Testis (tissue), 2 donors: ENCODE measurements at regions not wholly inside any gene's neighbourhood (a gene's known extent, or its start where the extent isn't known, plus 50 kb on each side); places are given as distances from the start of the nearest gene placed in this dataset.

Source experiments
- POLR2A ChIP-seq: fragments of 450-650 bp; IDR thresholded peaks from one replicate; pipeline ENCODE4 v1.6.1; 2017; ENCODE audit warnings: antibody characterized with exemption, mild to moderate bottlenecking, moderate library complexity
- TF ChIP-seq, protein P1 (sequence below), 3 experiments: fragments of 450-650 bp in 2 of 3; fragments of 200-600 bp in 1 of 3; sonication (generic) in 1 of 3; IDR thresholded peaks; one replicate each; pipeline ENCODE4 v1.5.1; 2016 to 2019; ENCODE audit warnings: antibody characterized with exemption in 3 of 3, mild to moderate bottlenecking in 2 of 3, moderate library complexity in 1 of 3

DNA sequence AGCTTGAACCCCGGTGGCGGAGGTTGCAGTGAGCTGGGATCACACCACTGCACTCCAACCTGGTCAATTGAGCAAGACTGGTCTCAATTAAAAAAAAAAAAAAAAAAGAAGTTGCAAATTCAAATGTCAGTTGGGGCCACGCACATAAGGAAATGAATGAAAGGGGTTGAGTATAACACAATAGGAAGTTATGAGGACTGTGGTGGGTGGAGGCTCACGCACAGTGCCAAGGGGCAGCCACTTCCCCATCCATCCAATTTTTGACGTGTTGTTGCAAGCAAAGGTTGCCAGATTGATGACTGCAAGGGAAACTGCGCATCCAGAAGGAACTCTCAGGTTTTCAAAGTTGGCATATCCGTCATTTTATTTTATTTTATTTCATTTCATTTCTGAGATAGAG, 532.2 kb downstream of the NTRK3 start:
- TF ChIP-seq, protein P1, sequence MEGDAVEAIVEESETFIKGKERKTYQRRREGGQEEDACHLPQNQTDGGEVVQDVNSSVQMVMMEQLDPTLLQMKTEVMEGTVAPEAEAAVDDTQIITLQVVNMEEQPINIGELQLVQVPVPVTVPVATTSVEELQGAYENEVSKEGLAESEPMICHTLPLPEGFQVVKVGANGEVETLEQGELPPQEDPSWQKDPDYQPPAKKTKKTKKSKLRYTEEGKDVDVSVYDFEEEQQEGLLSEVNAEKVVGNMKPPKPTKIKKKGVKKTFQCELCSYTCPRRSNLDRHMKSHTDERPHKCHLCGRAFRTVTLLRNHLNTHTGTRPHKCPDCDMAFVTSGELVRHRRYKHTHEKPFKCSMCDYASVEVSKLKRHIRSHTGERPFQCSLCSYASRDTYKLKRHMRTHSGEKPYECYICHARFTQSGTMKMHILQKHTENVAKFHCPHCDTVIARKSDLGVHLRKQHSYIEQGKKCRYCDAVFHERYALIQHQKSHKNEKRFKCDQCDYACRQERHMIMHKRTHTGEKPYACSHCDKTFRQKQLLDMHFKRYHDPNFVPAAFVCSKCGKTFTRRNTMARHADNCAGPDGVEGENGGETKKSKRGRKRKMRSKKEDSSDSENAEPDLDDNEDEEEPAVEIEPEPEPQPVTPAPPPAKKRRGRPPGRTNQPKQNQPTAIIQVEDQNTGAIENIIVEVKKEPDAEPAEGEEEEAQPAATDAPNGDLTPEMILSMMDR (IDR thresholded peaks at IDR 0.05) = no peak
- TF ChIP-seq POLR2A = no peak
